ENCODE measurements at regions not wholly inside any gene's neighbourhood (a gene's known extent, or its start where the extent isn't known, plus 50 kb on each side); places are given as distances from the start of the nearest gene placed in this dataset.

- Histone ChIP-seq H2BK120ac (ENCODE audit: low read depth, low read length, poor library complexity, severe bottlenecking) (no peak overlapping the region), H2AFZ (ENCODE audit: low read length) (no peak overlapping the region), H3K27ac (ENCODE audit: insufficient read length, low read depth, low read length) (no peak overlapping the region), H3K4ac (ENCODE audit: low read depth, low read length) (no peak overlapping the region), H4K91ac (ENCODE audit: insufficient read length, low read depth, low read length) (no peak overlapping the region), H3K79me2 (ENCODE audit: insufficient read depth, low read length) (no peaks in the 10 kb centered on the region), H3K23ac (ENCODE audit: insufficient read length, low read depth, low read length) (no peak overlapping the region), H3K9ac (ENCODE audit: extremely low read depth, insufficient read length, low read length) (no peak overlapping the region), H3K14ac (ENCODE audit: insufficient read depth, low read length) (no peak overlapping the region), H2BK20ac (ENCODE audit: low read depth, low read length, poor library complexity, severe bottlenecking) (no peak overlapping the region), H3K9me3 (ENCODE audit: control insufficient read depth, low read depth, low read length) (no peaks in the 10 kb centered on the region), H3K27me3 (ENCODE audit: insufficient read depth, low read length) (no peaks in the 10 kb centered on the region), H3K23me2 (ENCODE audit: insufficient read length, low read depth, low read length, poor library complexity, severe bottlenecking) (no peaks in the 10 kb centered on the region), H3K56ac (ENCODE audit: insufficient read length, low read depth, low read length) (no peak overlapping the region), H3T11ph (ENCODE audit: low read length) (no peak overlapping the region), H2BK12ac (ENCODE audit: insufficient read length, low read depth, low read length) (no peak overlapping the region), H3K4me1 (ENCODE audit: insufficient read depth, low read length) (no peaks in the 10 kb centered on the region), H2BK5ac (ENCODE audit: insufficient read length, low read length) (no peak overlapping the region), H4K5ac (ENCODE audit: insufficient read length, low read depth, low read length) (no peak overlapping the region), H3K4me2 (ENCODE audit: insufficient read depth, insufficient read length, low read length) (no peak overlapping the region), H3K79me1 (ENCODE audit: insufficient read depth, low read depth, low read length, poor library complexity, severe bottlenecking) (no peaks in the 10 kb centered on the region), H3K18ac (ENCODE audit: insufficient read length, low read depth, low read length) (no peak overlapping the region), H2BK15ac (ENCODE audit: low read depth, low read length) (no peak overlapping the region), H2AK5ac (ENCODE audit: insufficient read length, low read length) (no peak overlapping the region), H4K8ac (replicated peaks; ENCODE audit: insufficient read length, low read depth, low read length) (no peak overlapping the region), H4K20me1 (ENCODE audit: control insufficient read depth, insufficient read depth, insufficient read length) (no peaks in the 10 kb centered on the region)
- H3K4me3 Mint-ChIP-seq: no peak overlapping the region
- WGBS (ENCODE audit: extremely low coverage, insufficient read length, low lambda C conversion rate): no CpG with 5 or more reads among the region's 3 CpGs
- peaks cover 0 to 6% of the 10 kb centered on the region in 2 experiments; a peak in 1 of 4 replicates for H3K4me1 Mint-ChIP-seq
- H3K27me3 Mint-ChIP-seq (ENCODE audit: low read depth): no peaks in the 10 kb centered on the region
- no peaks in the 10 kb centered on the region for H3K9me3 Mint-ChIP-seq
- H3K36me3 Mint-ChIP-seq (ENCODE audit: insufficient read depth in 1 of 3, low read depth in 3 of 3): peaks cover 0 to 2% (median 0%) of the 10 kb centered on the region in 3 experiments; a peak in 2 of 7 replicates
- TF ChIP-seq CTCF (conservative IDR thresholded peaks at IDR 0.05): no peak
- no peak overlapping the region for H3K27ac Mint-ChIP-seq
- no peak for DNase-seq
Observed at GRCh38 chr6:16048221-16048620, 80.7 kb upstream of the MYLIP start.
